HG03439 (cell line): ENCODE measurements at regions not wholly inside any gene's neighbourhood (a gene's known extent, or its start where the extent isn't known, plus 50 kb on each side); places are given as distances from the start of the nearest gene placed in this dataset.

Experiments
- ATAC-seq: cut with Tn5 transposase; IDR thresholded peaks from one replicate; pipeline ENCODE4 v1.9.1; 2021; ENCODE audit warnings: mild to moderate bottlenecking, moderate library complexity; ENCODE audit not compliant: unreplicated experiment

GRCh38 chr11:111444040-111444439, 65.0 kb upstream of the POU2AF1 start:
- ATAC-seq = no peak

GRCh38 chr11:111443640-111444039, 64.6 kb upstream of the POU2AF1 start:
- ATAC-seq = no peak

GRCh38 chr11:111443032-111443431, 64.0 kb upstream of the POU2AF1 start:
- no peak for ATAC-seq

GRCh38 chr11:111441443-111441842, 62.4 kb upstream of the POU2AF1 start:
- no peak for ATAC-seq

DNA sequence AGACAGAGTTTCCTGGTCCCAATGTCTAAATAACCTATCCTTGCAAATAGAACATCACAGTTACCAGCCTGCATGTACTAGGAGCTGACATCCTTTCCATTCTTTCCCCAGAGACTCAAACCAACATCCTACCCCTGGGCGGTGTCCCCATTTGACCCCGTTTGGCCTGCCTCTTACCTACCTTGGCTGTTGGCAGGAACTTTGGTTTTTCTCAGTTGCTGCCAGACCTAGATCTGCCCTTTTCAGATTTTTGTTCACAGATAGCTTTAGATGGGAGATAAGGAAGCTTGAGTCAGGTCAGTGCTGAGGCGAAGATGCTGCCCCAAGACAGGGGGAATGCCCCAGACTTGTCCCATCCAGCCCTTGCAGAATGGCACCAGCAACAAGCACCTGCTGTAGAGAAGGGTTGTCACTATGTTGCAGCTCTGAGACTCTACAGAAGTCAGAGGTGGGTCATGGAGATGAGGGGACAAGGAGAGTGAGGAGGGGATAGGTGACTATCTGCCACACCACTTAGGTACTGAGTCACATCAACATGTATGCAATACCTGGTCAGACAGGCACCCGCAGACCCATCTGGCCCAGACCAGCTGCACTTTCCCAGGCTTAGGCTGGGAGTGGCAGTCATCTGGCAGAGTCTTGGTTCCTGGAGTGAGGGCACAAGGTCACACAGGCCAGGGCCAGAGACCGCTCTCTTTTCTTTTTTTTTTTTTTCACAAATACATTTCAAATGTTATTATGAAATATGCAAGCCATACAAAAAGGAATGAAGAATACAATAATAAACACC, 61.5 kb upstream of the POU2AF1 start:
- no peak for ATAC-seq

GRCh38 chr11:111439901-111440300, 60.8 kb upstream of the POU2AF1 start:
- ATAC-seq = no peak

DNA sequence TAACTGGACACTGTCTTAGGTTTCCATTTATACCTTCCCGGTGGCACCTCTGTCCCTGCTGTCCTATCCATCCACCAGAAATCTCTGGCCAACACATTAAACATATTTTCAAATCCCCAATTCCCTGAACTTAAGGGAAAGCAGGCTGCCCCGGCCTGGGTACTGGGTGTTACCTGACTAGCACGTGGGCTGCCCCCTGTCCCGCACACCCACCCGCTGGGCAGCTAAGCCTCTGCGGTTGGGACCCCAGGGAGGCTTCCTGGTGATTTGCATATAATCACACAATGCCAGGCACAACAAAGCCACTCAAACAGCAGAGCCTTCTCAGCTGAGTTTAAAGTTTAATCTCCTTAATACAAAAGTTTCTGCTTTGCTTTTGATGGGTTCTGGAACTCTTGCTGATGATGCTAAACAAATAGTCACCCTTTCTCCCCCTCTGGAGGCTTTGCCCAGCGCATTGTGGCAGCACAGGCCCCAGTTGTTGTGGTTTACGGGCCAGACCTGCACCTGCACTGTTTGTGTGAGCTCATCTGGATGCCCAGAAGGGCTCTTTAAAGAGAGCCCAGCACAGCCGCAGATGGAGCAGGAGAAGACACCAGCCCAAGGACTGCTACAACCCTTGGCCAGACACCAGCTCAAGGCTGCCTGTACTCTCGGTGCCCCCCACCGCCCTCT, 59.9 kb upstream of the POU2AF1 start:
- ATAC-seq = no peak

DNA sequence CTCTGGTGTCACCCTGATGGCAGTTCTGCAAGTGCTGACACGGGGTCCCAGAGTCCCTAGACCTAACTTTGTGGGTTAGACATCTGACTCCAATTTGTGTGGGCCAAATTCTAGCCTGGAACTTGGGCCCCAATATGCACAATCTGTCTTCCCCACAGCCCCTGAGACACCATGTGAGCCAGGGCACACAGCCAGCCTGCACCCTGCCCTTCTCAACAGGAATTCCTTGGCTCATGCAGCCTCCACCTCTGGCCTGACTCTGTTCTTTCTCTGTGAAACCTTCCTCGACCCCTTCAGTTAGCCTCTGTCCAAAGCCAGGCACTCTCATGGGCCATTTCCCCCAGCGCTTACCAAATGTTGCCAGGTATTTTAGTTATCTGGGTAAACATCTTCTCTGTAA, 59.1 kb upstream of the POU2AF1 start:
- ATAC-seq = no peak

- ATAC-seq = no peak
Observed at GRCh38 chr11:111435046-111435698, 56.1 kb upstream of the POU2AF1 start.

DNA sequence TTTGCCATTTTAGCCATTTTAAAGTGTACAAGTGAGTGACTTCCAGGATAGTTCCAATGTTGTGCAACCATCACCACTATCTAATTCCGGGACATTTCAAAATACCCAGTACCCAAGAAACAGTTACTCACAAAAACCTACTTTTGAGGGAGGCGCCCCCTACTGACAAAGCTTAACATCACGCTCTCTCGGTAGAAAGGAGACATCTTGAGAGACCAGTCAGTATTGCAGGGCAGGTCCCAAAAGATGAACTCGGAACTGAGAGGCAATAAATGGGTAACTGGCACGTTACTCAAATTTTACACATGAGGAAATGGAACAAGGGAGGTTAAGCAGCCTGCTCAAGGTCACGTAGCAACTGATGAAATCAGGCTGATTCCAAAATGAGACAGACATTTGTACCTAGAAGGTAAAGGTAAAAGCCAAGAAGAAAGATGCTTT, 50.0 kb upstream of the POU2AF1 start:
- ATAC-seq = peak; percentile 79
